Testis (tissue), 2 donors: ENCODE measurements at regions not wholly inside any gene's neighbourhood (a gene's known extent, or its start where the extent isn't known, plus 50 kb on each side); places are given as distances from the start of the nearest gene placed in this dataset.

ENCODE experiments used
- CTCF ChIP-seq, 3 experiments: fragments of 450-650 bp in 2 of 3; fragments of 200-600 bp in 1 of 3; sonication (generic) in 1 of 3; IDR thresholded peaks; one replicate each; pipeline ENCODE4 v1.5.1; 2016 to 2019; ENCODE audit warnings: antibody characterized with exemption in 3 of 3, mild to moderate bottlenecking in 2 of 3, moderate library complexity in 1 of 3
- POLR2A ChIP-seq: fragments of 450-650 bp; IDR thresholded peaks from one replicate; pipeline ENCODE4 v1.6.1; 2017; ENCODE audit warnings: antibody characterized with exemption, mild to moderate bottlenecking, moderate library complexity

GRCh38 chr6:9066726-9067125 is 631.4 kb upstream of the SLC35B3 start:
- TF ChIP-seq CTCF (IDR thresholded peaks at IDR 0.05) = no peak
- TF ChIP-seq POLR2A = no peak
